Sigmoid colon (tissue), 4 donors: ENCODE measurements at regions not wholly inside any gene's neighbourhood (a gene's known extent, or its start where the extent isn't known, plus 50 kb on each side); places are given as distances from the start of the nearest gene placed in this dataset.

Experiments
- CTCF ChIP-seq, 4 experiments: fragments of 450-650 bp in 3 of 4; fragments of 200-600 bp in 1 of 4; IDR thresholded peaks; one replicate each; pipeline ENCODE4 v1.5.1; 2016 to 2019; ENCODE audit warnings: antibody characterized with exemption in 4 of 4, mild to moderate bottlenecking in 3 of 4, moderate library complexity in 2 of 4
- EP300 ChIP-seq, 4 donors: sonication (generic); formaldehyde crosslinking; IDR thresholded peaks; one replicate each; pipeline ENCODE4 v1.6.1; 2017; ENCODE audit warnings: antibody characterized with exemption in 4 of 4
- POLR2A ChIP-seq, 2 donors: fragments of 450-650 bp; IDR thresholded peaks; one replicate each; pipeline ENCODE4 v1.6.1; 2016; ENCODE audit warnings: antibody characterized with exemption in 2 of 2, mild to moderate bottlenecking in 2 of 2, moderate library complexity in 2 of 2
- POLR2AphosphoS5 ChIP-seq, 4 donors: sonication (generic); formaldehyde crosslinking; IDR thresholded peaks; one replicate each; pipeline ENCODE4 v1.6.1; 2017; ENCODE audit warnings: antibody characterized with exemption in 4 of 4

GRCh38 chr5:35415309-35415708 is 185.0 kb upstream of the PRLR start:
- TF ChIP-seq POLR2AphosphoS5 (IDR thresholded peaks at IDR 0.05) (no peak), CTCF (IDR thresholded peaks at IDR 0.05) (no peak), EP300 (IDR thresholded peaks at IDR 0.05) (no peak), POLR2A (IDR thresholded peaks at IDR 0.05) (no peak)
